ENCODE measurements at regions not wholly inside any gene's neighbourhood (a gene's known extent, or its start where the extent isn't known, plus 50 kb on each side); places are given as distances from the start of the nearest gene placed in this dataset.

DNA sequence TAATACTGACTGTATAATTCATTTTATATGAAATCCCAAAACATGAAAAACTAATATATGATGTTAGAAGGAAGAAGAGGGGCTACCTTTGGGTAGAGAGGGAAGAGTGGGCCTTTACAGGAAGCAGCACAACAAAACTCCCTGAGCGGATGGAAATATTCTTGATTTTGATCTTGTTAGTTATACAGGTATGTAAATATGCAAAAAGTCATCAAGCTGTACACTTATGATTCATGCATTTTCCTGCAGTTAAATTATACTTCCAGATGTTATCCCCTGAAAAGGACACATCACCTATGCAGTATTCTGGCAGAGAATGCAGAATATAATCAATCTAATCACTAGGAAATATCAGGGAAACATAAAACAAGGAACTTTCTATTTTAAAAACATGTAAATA, 249.4 kb upstream of the MGAT5 start:
- TF ChIP-seq CTCF (conservative IDR thresholded peaks at IDR 0.05; ENCODE audit: low read depth in 2 of 2) (no peak), EZH2 (IDR thresholded peaks at IDR 0.05; ENCODE audit: low read depth, unreplicated experiment) (no peak), ZNF114 (CRISPR knock-in tag; IDR thresholded peaks at IDR 0.05) (no peak), POLR2AphosphoS5 (IDR thresholded peaks at IDR 0.05; ENCODE audit: low read depth) (no peak), EZH2phosphoT487 (IDR thresholded peaks at IDR 0.05; ENCODE audit: unreplicated experiment) (no peak), ETS1 (IDR thresholded peaks at IDR 0.05) (no peak), CREB1 (CRISPR knock-in tag; IDR thresholded peaks at IDR 0.05; ENCODE audit: low read depth) (no peak), ZNF462 (CRISPR knock-in tag; IDR thresholded peaks at IDR 0.05) (no peak), JUNB (IDR thresholded peaks at IDR 0.05; ENCODE audit: unreplicated experiment) (no peak)
- TF ChIP-seq, protein P1, sequence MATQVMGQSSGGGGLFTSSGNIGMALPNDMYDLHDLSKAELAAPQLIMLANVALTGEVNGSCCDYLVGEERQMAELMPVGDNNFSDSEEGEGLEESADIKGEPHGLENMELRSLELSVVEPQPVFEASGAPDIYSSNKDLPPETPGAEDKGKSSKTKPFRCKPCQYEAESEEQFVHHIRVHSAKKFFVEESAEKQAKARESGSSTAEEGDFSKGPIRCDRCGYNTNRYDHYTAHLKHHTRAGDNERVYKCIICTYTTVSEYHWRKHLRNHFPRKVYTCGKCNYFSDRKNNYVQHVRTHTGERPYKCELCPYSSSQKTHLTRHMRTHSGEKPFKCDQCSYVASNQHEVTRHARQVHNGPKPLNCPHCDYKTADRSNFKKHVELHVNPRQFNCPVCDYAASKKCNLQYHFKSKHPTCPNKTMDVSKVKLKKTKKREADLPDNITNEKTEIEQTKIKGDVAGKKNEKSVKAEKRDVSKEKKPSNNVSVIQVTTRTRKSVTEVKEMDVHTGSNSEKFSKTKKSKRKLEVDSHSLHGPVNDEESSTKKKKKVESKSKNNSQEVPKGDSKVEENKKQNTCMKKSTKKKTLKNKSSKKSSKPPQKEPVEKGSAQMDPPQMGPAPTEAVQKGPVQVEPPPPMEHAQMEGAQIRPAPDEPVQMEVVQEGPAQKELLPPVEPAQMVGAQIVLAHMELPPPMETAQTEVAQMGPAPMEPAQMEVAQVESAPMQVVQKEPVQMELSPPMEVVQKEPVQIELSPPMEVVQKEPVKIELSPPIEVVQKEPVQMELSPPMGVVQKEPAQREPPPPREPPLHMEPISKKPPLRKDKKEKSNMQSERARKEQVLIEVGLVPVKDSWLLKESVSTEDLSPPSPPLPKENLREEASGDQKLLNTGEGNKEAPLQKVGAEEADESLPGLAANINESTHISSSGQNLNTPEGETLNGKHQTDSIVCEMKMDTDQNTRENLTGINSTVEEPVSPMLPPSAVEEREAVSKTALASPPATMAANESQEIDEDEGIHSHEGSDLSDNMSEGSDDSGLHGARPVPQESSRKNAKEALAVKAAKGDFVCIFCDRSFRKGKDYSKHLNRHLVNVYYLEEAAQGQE (IDR thresholded peaks at IDR 0.05; ENCODE audit: unreplicated experiment): no peak

Data from GM23338 (cell line).